GM23338 (cell line): ENCODE measurements at regions not wholly inside any gene's neighbourhood (a gene's known extent, or its start where the extent isn't known, plus 50 kb on each side); places are given as distances from the start of the nearest gene placed in this dataset.

Experiments
- ATAC-seq: fragments of 200-7000 bp; cut with Tn5 transposase; 3 replicates; pipeline ENCODE4 v1.9.1; 2020
- DNase-seq: peaks from one replicate; pipeline ENCODE4 v3.0.0-alpha.2; 2015; ENCODE audit warnings: low spot score
- H2AFZ ChIP-seq: fragments of 200-600 bp; sonication (generic); 2 replicates; pipeline ENCODE4 v1.8.0; 2016; ENCODE audit warnings: antibody characterized with exemption, mild to moderate bottlenecking, moderate library complexity
- H3F3A ChIP-seq: fragments of 200-600 bp; sonication (generic); replicated peaks from 2 replicates; pipeline ENCODE4 v1.8.0; 2017; ENCODE audit warnings: antibody characterized with exemption, mixed run types, low read depth
- H3K27ac ChIP-seq: fragments of 200-600 bp; sonication (generic); 2 replicates; pipeline ENCODE4 v1.6.1; 2016; ENCODE audit warnings: low read depth
- H3K27me3 ChIP-seq: fragments of 200-600 bp; sonication (generic); 2 replicates; pipeline ENCODE4 v1.8.0; 2016; ENCODE audit warnings: mild to moderate bottlenecking, mixed run types, moderate library complexity; ENCODE audit not compliant: insufficient read depth
- H3K36me3 ChIP-seq: fragments of 200-600 bp; sonication (generic); 2 replicates; pipeline ENCODE4 v1.8.0; 2016; ENCODE audit warnings: mild to moderate bottlenecking; ENCODE audit not compliant: insufficient read depth
- H3K4me1 ChIP-seq: fragments of 200-600 bp; sonication (generic); 2 replicates; pipeline ENCODE4 v1.8.0; 2016; ENCODE audit warnings: mild to moderate bottlenecking, moderate library complexity; ENCODE audit not compliant: insufficient read depth
- H3K4me2 ChIP-seq: fragments of 200-600 bp; sonication (generic); 2 replicates; pipeline ENCODE4 v1.7.1; 2017; ENCODE audit warnings: mixed run types
- H3K4me3 ChIP-seq: fragments of 200-600 bp; sonication (generic); 2 replicates; pipeline ENCODE4 v1.6.1; 2016; ENCODE audit warnings: mixed run types
- H3K79me2 ChIP-seq: fragments of 200-600 bp; sonication (generic); replicated peaks from 2 replicates; pipeline ENCODE4 v1.8.0; 2017; ENCODE audit warnings: mild to moderate bottlenecking; ENCODE audit not compliant: insufficient read depth
- H3K9me2 ChIP-seq: fragments of 200-600 bp; sonication (generic); 2 replicates; pipeline ENCODE4 v1.8.0; 2017; ENCODE audit not compliant: insufficient read depth
- H4K20me1 ChIP-seq: fragments of 200-600 bp; sonication (generic); replicated peaks from 2 replicates; pipeline ENCODE4 v1.8.0; 2017; ENCODE audit warnings: mild to moderate bottlenecking; ENCODE audit not compliant: insufficient read depth
- H3K27ac Mint-ChIP-seq: 2 replicates; pipeline ENCODE4 v1.8.0; 2020; ENCODE audit warnings: inconsistent platforms, mild to moderate bottlenecking, moderate library complexity, mixed read lengths
- H3K27me3 Mint-ChIP-seq: 3 replicates; pipeline ENCODE4 v1.8.0; 2022; ENCODE audit warnings: low read depth, mild to moderate bottlenecking, moderate library complexity, mixed read lengths, inconsistent platforms; ENCODE audit not compliant: insufficient read depth, poor library complexity
- H3K36me3 Mint-ChIP-seq: 3 replicates; pipeline ENCODE4 v1.8.0; 2021; ENCODE audit warnings: low read depth, mild to moderate bottlenecking, inconsistent platforms, moderate library complexity, mixed read lengths
- H3K4me1 Mint-ChIP-seq: 3 replicates; pipeline ENCODE4 v1.8.0; 2020; ENCODE audit warnings: mild to moderate bottlenecking, inconsistent platforms, mixed read lengths
- H3K4me3 Mint-ChIP-seq: 3 replicates; pipeline ENCODE4 v1.8.0; 2021; ENCODE audit warnings: moderate library complexity, mild to moderate bottlenecking, inconsistent platforms, mixed read lengths
- H3K9me3 Mint-ChIP-seq: 3 replicates; pipeline ENCODE4 v1.8.0; 2020; ENCODE audit warnings: moderate library complexity, mild to moderate bottlenecking, inconsistent platforms, mixed read lengths
- CREB1 ChIP-seq: fragments of 250-450 bp; sonication (Bioruptor Pico); IDR thresholded peaks from 2 replicates; pipeline ENCODE4 v1.5.0; 2020; ENCODE audit warnings: low read depth, mild to moderate bottlenecking, moderate library complexity
- CTCF ChIP-seq, 2 experiments: fragments of 200-600 bp in 1 of 2; sonication (generic) in 1 of 2; conservative IDR thresholded peaks; 2 replicates each; pipeline versions ENCODE4 v1.5.1 to v1.6.1; 2016 to 2017; ENCODE audit warnings: antibody characterized with exemption in 2 of 2, low read depth in 2 of 2, mild to moderate bottlenecking in 2 of 2, moderate library complexity in 1 of 2
- ETS1 ChIP-seq: IDR thresholded peaks from 2 replicates; pipeline ENCODE4 v1.6.1; 2016; ENCODE audit warnings: antibody characterized with exemption
- EZH2 ChIP-seq: fragments of 200-600 bp; sonication (generic); IDR thresholded peaks from one replicate; pipeline ENCODE4 v1.8.0; 2017; ENCODE audit warnings: antibody characterized with exemption, mild to moderate bottlenecking, low read depth; ENCODE audit not compliant: unreplicated experiment
- EZH2phosphoT487 ChIP-seq: fragments of 200-600 bp; sonication (generic); IDR thresholded peaks from one replicate; pipeline ENCODE4 v1.8.1; 2018; ENCODE audit warnings: antibody characterized with exemption; ENCODE audit not compliant: unreplicated experiment
- JUNB ChIP-seq: IDR thresholded peaks from one replicate; pipeline ENCODE4 v1.6.1; 2016; ENCODE audit warnings: antibody characterized with exemption; ENCODE audit not compliant: unreplicated experiment
- NANOG ChIP-seq: IDR thresholded peaks from 2 replicates; pipeline ENCODE4 v1.6.1; 2016; ENCODE audit warnings: antibody characterized with exemption, borderline replicate concordance
- POLR2AphosphoS5 ChIP-seq: IDR thresholded peaks from 2 replicates; pipeline ENCODE4 v1.6.1; 2016; ENCODE audit warnings: antibody characterized with exemption, low read depth
- REST ChIP-seq: IDR thresholded peaks from one replicate; pipeline ENCODE4 v1.6.1; 2018; ENCODE audit warnings: antibody characterized with exemption; ENCODE audit not compliant: unreplicated experiment
- ZNF114 ChIP-seq: fragments of 250-450 bp; sonication (Bioruptor Pico); IDR thresholded peaks from 2 replicates; pipeline ENCODE4 v1.5.0; 2020; ENCODE audit warnings: mild to moderate bottlenecking, moderate library complexity
- ZNF331 ChIP-seq: fragments of 250-450 bp; sonication (Bioruptor Pico); IDR thresholded peaks from 2 replicates; pipeline ENCODE4 v1.5.0; 2020; ENCODE audit warnings: low read depth, mild to moderate bottlenecking, moderate library complexity

DNA sequence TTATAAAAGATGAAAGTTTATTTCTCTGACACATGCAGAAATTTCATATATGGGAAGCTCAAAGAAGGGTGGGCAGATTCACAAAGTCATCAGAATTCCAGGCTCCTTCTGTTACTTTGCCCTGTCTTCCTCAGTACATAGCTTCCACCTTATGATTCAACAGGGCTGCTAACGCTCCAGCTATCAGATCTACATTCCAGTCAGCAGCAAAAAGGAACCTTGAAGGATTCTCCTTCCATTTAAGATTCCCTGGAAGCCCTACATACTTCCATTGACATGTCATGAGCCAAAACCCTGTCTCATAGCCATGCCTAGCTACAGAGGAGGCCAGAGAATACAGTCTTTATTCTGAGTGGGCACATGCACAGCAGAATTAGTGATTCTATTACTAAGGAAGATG lies 103.3 kb downstream of the NCR2 start:
- Mint-ChIP-seq H3K27me3 (peaks cover 15% of the 10 kb centered on the region), H3K4me1 (peaks cover 37% of the 10 kb centered on the region), H3K9me3 (no peaks in the 10 kb centered on the region), H3K4me3 (no peak overlapping the region), H3K36me3 (no peaks in the 10 kb centered on the region), H3K27ac (no peak overlapping the region)
- ATAC-seq = no peak
- Histone ChIP-seq H3K4me1 (peaks cover 22% of the 10 kb centered on the region), H3K9me2 (no peaks in the 10 kb centered on the region), H3K36me3 (no peaks in the 10 kb centered on the region), H4K20me1 (no peaks in the 10 kb centered on the region), H3F3A (no peaks in the 10 kb centered on the region), H3K79me2 (no peaks in the 10 kb centered on the region), H3K27ac (no peak overlapping the region), H2AFZ (no peak overlapping the region), H3K27me3 (peaks cover 30% of the 10 kb centered on the region), H3K4me2 (no peak overlapping the region), H3K4me3 (no peak overlapping the region)
- no peak for TF ChIP-seq JUNB
- no peak for TF ChIP-seq EZH2phosphoT487
- DNase-seq = no peak

GRCh38 chr6:41439524-41440418 lies 104.4 kb downstream of the NCR2 start:
- Histone ChIP-seq H2AFZ (no peak overlapping the region), H3K36me3 (no peaks in the 10 kb centered on the region), H3K4me3 (no peak overlapping the region), H3K27me3 (peaks cover 40% of the 10 kb centered on the region), H3F3A (no peaks in the 10 kb centered on the region; the same call in 1 of the 2 replicates), H4K20me1 (no peaks in the 10 kb centered on the region), H3K4me2 (no peak overlapping the region), H3K27ac (no peak overlapping the region), H3K9me2 (no peaks in the 10 kb centered on the region), H3K4me1 (peaks cover 32% of the 10 kb centered on the region), H3K79me2 (no peaks in the 10 kb centered on the region)
- Mint-ChIP-seq H3K4me1 (peaks cover 46% of the 10 kb centered on the region), H3K9me3 (no peaks in the 10 kb centered on the region), H3K36me3 (no peaks in the 10 kb centered on the region), H3K4me3 (no peak overlapping the region), H3K27me3 (peaks cover 25% of the 10 kb centered on the region), H3K27ac (no peak overlapping the region)
- no peak for DNase-seq
- ATAC-seq = no peak
- TF ChIP-seq ZNF331 (CRISPR knock-in tag) (no peak), POLR2AphosphoS5 (no peak), EZH2phosphoT487 (no peak), CREB1 (CRISPR knock-in tag) (no peak), REST (no peak), NANOG (no peak), ETS1 (no peak), ZNF114 (CRISPR knock-in tag) (no peak), CTCF (conservative IDR thresholded peaks at IDR 0.05; ENCODE audit: low read depth in 2 of 2) (no peak), EZH2 (no peak), JUNB (no peak)
